GM23248 (cell line): ENCODE measurements at regions not wholly inside any gene's neighbourhood (a gene's known extent, or its start where the extent isn't known, plus 50 kb on each side); places are given as distances from the start of the nearest gene placed in this dataset.

ENCODE experiments used
- EZH2 ChIP-seq: fragments of 200-600 bp; sonication (generic); IDR thresholded peaks from 2 replicates; pipeline ENCODE4 v1.6.1; 2018; ENCODE audit warnings: antibody characterized with exemption, mild to moderate bottlenecking; ENCODE audit not compliant: insufficient read depth, poor library complexity, severe bottlenecking
- EZH2phosphoT487 ChIP-seq: fragments of 200-600 bp; sonication (generic); IDR thresholded peaks from 2 replicates; pipeline ENCODE4 v1.6.1; 2018; ENCODE audit warnings: antibody characterized with exemption, moderate library complexity, mild to moderate bottlenecking, low read depth; ENCODE audit not compliant: insufficient read depth

GRCh38 chr7:41333511-41333910, 369.4 kb downstream of the INHBA start:
- no peak for TF ChIP-seq EZH2phosphoT487
- TF ChIP-seq EZH2 = no peak
